Fibroblast of skin of scalp (primary cell): ENCODE measurements at regions not wholly inside any gene's neighbourhood (a gene's known extent, or its start where the extent isn't known, plus 50 kb on each side); places are given as distances from the start of the nearest gene placed in this dataset.
"Not testable (repeated sequence)": the region's sequence is repeated elsewhere in the genome, so short reads cannot be mapped to it uniquely, and the experiment has no call there.

Experiments
- DNase-seq: peaks from one replicate; pipeline ENCODE4 v3.0.0-alpha.2; 2013

- not testable (repeated sequence) for DNase-seq
These were observed 207.8 kb downstream of the USP6NL start for GRCh38 chr10:11403646-11404045.

GRCh38 chr10:11403116-11403515 is 208.3 kb downstream of the USP6NL start:
- no peak for DNase-seq

GRCh38 chr10:11402392-11402791 is 209.1 kb downstream of the USP6NL start:
- no peak for DNase-seq

- DNase-seq: no peak
These were observed 209.9 kb downstream of the USP6NL start for GRCh38 chr10:11401264-11402235.

- peak; percentile 18 for DNase-seq
These were observed 213.4 kb downstream of the USP6NL start for GRCh38 chr10:11397980-11398580.

GRCh38 chr10:11397077-11397965 is 214.1 kb downstream of the USP6NL start:
- no peak for DNase-seq

- DNase-seq: no peak
These were observed 215.0 kb downstream of the USP6NL start for GRCh38 chr10:11396311-11396955.

- DNase-seq: peak; percentile 9
These were observed 215.7 kb downstream of the USP6NL start for GRCh38 chr10:11395581-11396310.

GRCh38 chr10:11395161-11395560 is 216.3 kb downstream of the USP6NL start:
- DNase-seq: no peak

- no peak for DNase-seq
These were observed 217.6 kb downstream of the USP6NL start for GRCh38 chr10:11393858-11394257.

- DNase-seq: no peak
These were observed 218.7 kb downstream of the USP6NL start for GRCh38 chr10:11392776-11393175.

- DNase-seq: no peak
These were observed 222.5 kb downstream of the USP6NL start for GRCh38 chr10:11388996-11389395.

GRCh38 chr10:11387551-11388222 is 223.8 kb downstream of the USP6NL start:
- peak; percentile 58 for DNase-seq

GRCh38 chr10:11387044-11387443 is 224.4 kb downstream of the USP6NL start:
- DNase-seq: no peak
